GM12878 (cell line): ENCODE measurements at regions not wholly inside any gene's neighbourhood (a gene's known extent, or its start where the extent isn't known, plus 50 kb on each side); places are given as distances from the start of the nearest gene placed in this dataset.
"Not testable (repeated sequence)": the region's sequence is repeated elsewhere in the genome, so short reads cannot be mapped to it uniquely, and the experiment has no call there.

Source experiments
- ATAC-seq: fragments of 200-7000 bp; cut with Tn5 transposase; 3 replicates; pipeline ENCODE4 v1.9.1; 2020; ENCODE audit warnings: mild to moderate bottlenecking, moderate library complexity
- BruUV-seq: library from RNA; stranded (reverse); fragments of 400-500 nt; replicated peaks from 2 replicates; lab custom pipeline; 2021; lab: Mats Ljungman, UMichigan
- CTCF ChIA-PET: fragments of 300-600 bp; sonication (Branson Sonifier 250); formaldehyde crosslinking; extraction: SDS; loops from one replicate; lab custom pipeline; 2021; ENCODE audit warnings: inconsistent platforms; lab: Yijun Ruan, JAX
- POLR2A ChIA-PET: fragments of 350-600 bp; formaldehyde crosslinking; extraction: SDS; loops from one replicate; lab custom pipeline; 2021; ENCODE audit warnings: inconsistent platforms; lab: Charles Lee
- RAD21 ChIA-PET: fragments of 300-600 bp; sonication (Branson Sonifier 250); formaldehyde crosslinking; loops from one replicate; lab custom pipeline; 2023; ENCODE audit warnings: antibody characterized with exemption; ENCODE audit not compliant: unreplicated experiment; lab: Charles Lee
- SMC1A ChIA-PET: fragments of 300-600 bp; sonication (Branson Sonifier 250); formaldehyde crosslinking; loops from one replicate; lab custom pipeline; 2023; ENCODE audit not compliant: unreplicated experiment, uncharacterized antibody; lab: Charles Lee
- DNase-seq: peaks from one replicate; pipeline ENCODE4 v3.0.0-alpha.2; 2011; ENCODE audit warnings: low read depth, low spot score
- FAIRE-seq: peaks from 3 replicates; lab custom pipeline; 2011; peaks lifted over from hg19 to GRCh38; lab: Jason Lieb, UNC
- H2AFZ ChIP-seq: 2 replicates; pipeline ENCODE4 v1.6.0; 2011; ENCODE audit warnings: low read depth, low read length, control low read depth; ENCODE audit not compliant: control insufficient read depth
- H3K27ac ChIP-seq: 2 replicates; pipeline ENCODE4 v1.5.1; 2011; ENCODE audit warnings: control low read depth; ENCODE audit not compliant: control insufficient read depth, insufficient read depth
- H3K27me3 ChIP-seq, 2 experiments: replicated peaks in 1 of 2; 2 replicates each; pipeline versions ENCODE4 v1.6.0 to v1.6.1; 2011; ENCODE audit warnings: low read length in 1 of 2; ENCODE audit not compliant: control insufficient read depth in 2 of 2, insufficient read depth in 2 of 2
- H3K36me3 ChIP-seq, 2 experiments: 2 replicates each; pipeline ENCODE4 v1.5.1; 2011; ENCODE audit warnings: low read length in 1 of 2; ENCODE audit not compliant: control insufficient read depth in 2 of 2, insufficient read depth in 2 of 2
- H3K4me1 ChIP-seq: 2 replicates; pipeline ENCODE4 v1.6.1; 2011; ENCODE audit warnings: mild to moderate bottlenecking, low read length, moderate library complexity, mixed read lengths; ENCODE audit not compliant: control insufficient read depth, insufficient read depth
- H3K4me2 ChIP-seq: 2 replicates; pipeline ENCODE4 v1.6.0; 2011; ENCODE audit warnings: control low read depth; ENCODE audit not compliant: control insufficient read depth, insufficient read depth
- H3K4me3 ChIP-seq: fragments of 200-600 bp; sonication (generic); 2 replicates; pipeline ENCODE4 v1.5.1; 2016
- H3K79me2 ChIP-seq: 2 replicates; pipeline ENCODE4 v1.6.0; 2011; ENCODE audit warnings: low read length; ENCODE audit not compliant: control insufficient read depth, insufficient read depth
- H3K9ac ChIP-seq: 2 replicates; pipeline ENCODE4 v1.8.0; 2011; ENCODE audit warnings: low read length, control low read depth, mixed read lengths; ENCODE audit not compliant: control insufficient read depth, insufficient read depth
- H3K9me3 ChIP-seq: replicated peaks from 3 replicates; pipeline ENCODE4 v1.5.1; 2011; ENCODE audit warnings: mild to moderate bottlenecking, low read length; ENCODE audit not compliant: control insufficient read depth, insufficient read depth
- H4K20me1 ChIP-seq: 2 replicates; pipeline ENCODE4 v1.6.0; 2011; ENCODE audit not compliant: control insufficient read depth, insufficient read depth
- CBX3 ChIP-seq: fragments of 200-600 bp; sonication (generic); IDR thresholded peaks from 2 replicates; pipeline ENCODE4 v1.6.1; 2016; ENCODE audit warnings: low read depth, borderline replicate concordance
- HDAC2 ChIP-seq: fragments of 200-600 bp; sonication (generic); IDR thresholded peaks from 2 replicates; pipeline ENCODE4 v1.6.1; 2017
- NFYB ChIP-seq: IDR thresholded peaks from 2 replicates; pipeline ENCODE4 v1.6.1; 2011; ENCODE audit warnings: low read depth, mild to moderate bottlenecking, low read length, improper control_type of control experiment, moderate library complexity; ENCODE audit not compliant: insufficient read depth
- NR2C2 ChIP-seq: IDR thresholded peaks from 2 replicates; pipeline ENCODE4 v1.6.1; 2011; ENCODE audit warnings: borderline replicate concordance, low read depth; ENCODE audit not compliant: control insufficient read depth, insufficient read length
- STAT1 ChIP-seq: fragments of 450-650 bp; conservative IDR thresholded peaks from 2 replicates; pipeline ENCODE4 v1.6.1; 2014; ENCODE audit warnings: antibody characterized with exemption, mild to moderate bottlenecking
- WGBS: methylation state at CpG from one replicate; pipeline ENCODE4 v1.1.6; 2016; ENCODE audit warnings: low lambda C conversion rate; ENCODE audit not compliant: insufficient replicate concordance, insufficient coverage; ENCODE audit errors: missing lambda C conversion rate; 5-methylcytosine and 5-hydroxymethylcytosine counted together
- in situ Hi-C: fragments of 300-500 bp; cut with MboI; formaldehyde crosslinking; loops from 9 replicates; pipeline ENCODE4 v1.14.3; 2018; ENCODE audit warnings: mixed read lengths
- intact Hi-C: fragments of 100-400 bp; cut with micrococcal nuclease; formaldehyde crosslinking; loops from one replicate; pipeline ENCODE4 v1.14.2; 2022; ENCODE audit not compliant: unreplicated experiment
- TF ChIP-seq, protein P1 (sequence below): fragments of 450-650 bp; IDR thresholded peaks from 2 replicates; pipeline ENCODE4 v1.6.1; 2016; ENCODE audit warnings: mild to moderate bottlenecking
- TF ChIP-seq, protein P2 (sequence below): IDR thresholded peaks from 2 replicates; pipeline ENCODE4 v1.6.1; 2011; ENCODE audit warnings: low read depth, low read length, improper control_type of control experiment, borderline replicate concordance
- TF ChIP-seq, protein P3 (sequence below), 3 experiments: IDR thresholded peaks in 2 of 3; conservative IDR thresholded peaks in 1 of 3; 2 replicates each; pipeline ENCODE4 v1.5.1; 2011; ENCODE audit warnings: low read depth in 3 of 3, low read length in 3 of 3, mild to moderate bottlenecking in 3 of 3, control low read depth in 2 of 3, moderate library complexity in 2 of 3, inconsistent platforms in 1 of 3, mixed read lengths in 1 of 3; ENCODE audit not compliant: control insufficient read depth in 2 of 3, insufficient read depth in 1 of 3; ENCODE audit errors: extremely low read depth in 1 of 3

DNA sequence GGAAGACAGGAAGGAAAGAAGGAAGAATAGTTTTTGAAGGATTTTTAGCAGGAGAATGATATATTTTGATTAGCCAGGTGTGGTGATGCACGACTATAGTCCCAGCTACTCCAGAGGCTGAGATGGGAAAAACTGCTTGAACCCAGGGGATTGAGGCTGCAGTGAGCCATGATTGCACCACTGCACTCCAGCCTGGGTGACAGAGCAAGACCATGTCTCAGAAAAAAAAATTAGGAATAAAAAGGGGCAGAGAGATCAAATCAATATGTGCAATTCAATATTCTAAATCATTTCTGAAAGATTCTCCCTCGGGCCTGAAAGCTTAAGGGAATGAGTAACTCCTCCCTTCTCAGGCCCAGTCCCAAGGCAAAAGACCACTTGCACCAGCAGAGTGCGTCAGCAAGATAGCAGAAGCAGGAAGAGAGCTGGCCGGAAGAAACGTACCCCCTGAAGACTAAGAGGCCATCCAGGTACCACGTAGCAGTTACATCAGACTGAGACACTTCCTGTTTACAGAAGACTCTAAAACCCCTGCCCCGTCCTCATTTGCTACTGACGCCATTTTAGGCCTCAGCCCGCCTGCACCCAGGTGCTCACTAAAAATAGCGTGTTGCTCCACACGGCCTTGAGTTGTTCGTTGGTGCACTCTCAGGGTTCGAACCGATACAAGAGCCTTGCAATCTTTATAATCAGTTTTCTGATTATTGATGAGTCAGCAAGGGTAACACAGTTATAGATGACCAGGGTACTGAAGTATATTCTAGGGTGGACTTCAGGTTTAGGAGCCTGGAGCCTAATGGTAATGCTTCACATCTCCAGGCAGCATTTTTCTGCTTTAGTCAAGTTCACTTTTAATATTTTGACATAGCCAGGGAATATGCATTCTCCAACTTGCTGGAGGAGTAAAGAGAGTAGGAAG, 57.7 kb upstream of the CSRP2 start (continued):
- TF ChIP-seq, protein P1, sequence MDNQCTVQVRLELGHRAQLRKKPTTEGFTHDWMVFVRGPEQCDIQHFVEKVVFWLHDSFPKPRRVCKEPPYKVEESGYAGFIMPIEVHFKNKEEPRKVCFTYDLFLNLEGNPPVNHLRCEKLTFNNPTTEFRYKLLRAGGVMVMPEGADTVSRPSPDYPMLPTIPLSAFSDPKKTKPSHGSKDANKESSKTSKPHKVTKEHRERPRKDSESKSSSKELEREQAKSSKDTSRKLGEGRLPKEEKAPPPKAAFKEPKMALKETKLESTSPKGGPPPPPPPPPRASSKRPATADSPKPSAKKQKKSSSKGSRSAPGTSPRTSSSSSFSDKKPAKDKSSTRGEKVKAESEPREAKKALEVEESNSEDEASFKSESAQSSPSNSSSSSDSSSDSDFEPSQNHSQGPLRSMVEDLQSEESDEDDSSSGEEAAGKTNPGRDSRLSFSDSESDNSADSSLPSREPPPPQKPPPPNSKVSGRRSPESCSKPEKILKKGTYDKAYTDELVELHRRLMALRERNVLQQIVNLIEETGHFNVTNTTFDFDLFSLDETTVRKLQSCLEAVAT: no peak
- TF ChIP-seq STAT1 (no peak), CBX3 (no peak), NFYB (no peak), HDAC2 (no peak), NR2C2 (no peak)
- TF ChIP-seq, protein P2, sequence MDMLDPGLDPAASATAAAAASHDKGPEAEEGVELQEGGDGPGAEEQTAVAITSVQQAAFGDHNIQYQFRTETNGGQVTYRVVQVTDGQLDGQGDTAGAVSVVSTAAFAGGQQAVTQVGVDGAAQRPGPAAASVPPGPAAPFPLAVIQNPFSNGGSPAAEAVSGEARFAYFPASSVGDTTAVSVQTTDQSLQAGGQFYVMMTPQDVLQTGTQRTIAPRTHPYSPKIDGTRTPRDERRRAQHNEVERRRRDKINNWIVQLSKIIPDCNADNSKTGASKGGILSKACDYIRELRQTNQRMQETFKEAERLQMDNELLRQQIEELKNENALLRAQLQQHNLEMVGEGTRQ: no peak
- TF ChIP-seq, protein P3, sequence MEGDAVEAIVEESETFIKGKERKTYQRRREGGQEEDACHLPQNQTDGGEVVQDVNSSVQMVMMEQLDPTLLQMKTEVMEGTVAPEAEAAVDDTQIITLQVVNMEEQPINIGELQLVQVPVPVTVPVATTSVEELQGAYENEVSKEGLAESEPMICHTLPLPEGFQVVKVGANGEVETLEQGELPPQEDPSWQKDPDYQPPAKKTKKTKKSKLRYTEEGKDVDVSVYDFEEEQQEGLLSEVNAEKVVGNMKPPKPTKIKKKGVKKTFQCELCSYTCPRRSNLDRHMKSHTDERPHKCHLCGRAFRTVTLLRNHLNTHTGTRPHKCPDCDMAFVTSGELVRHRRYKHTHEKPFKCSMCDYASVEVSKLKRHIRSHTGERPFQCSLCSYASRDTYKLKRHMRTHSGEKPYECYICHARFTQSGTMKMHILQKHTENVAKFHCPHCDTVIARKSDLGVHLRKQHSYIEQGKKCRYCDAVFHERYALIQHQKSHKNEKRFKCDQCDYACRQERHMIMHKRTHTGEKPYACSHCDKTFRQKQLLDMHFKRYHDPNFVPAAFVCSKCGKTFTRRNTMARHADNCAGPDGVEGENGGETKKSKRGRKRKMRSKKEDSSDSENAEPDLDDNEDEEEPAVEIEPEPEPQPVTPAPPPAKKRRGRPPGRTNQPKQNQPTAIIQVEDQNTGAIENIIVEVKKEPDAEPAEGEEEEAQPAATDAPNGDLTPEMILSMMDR (IDR thresholded peaks at IDR 0.05 in 2 of 3, conservative IDR thresholded peaks at IDR 0.05 in 1 of 3; ENCODE audit: control insufficient read depth in 2 of 3, extremely low read depth in 1 of 3, insufficient read depth in 1 of 3, low read depth in 3 of 3, low read length in 3 of 3): no peak

DNA sequence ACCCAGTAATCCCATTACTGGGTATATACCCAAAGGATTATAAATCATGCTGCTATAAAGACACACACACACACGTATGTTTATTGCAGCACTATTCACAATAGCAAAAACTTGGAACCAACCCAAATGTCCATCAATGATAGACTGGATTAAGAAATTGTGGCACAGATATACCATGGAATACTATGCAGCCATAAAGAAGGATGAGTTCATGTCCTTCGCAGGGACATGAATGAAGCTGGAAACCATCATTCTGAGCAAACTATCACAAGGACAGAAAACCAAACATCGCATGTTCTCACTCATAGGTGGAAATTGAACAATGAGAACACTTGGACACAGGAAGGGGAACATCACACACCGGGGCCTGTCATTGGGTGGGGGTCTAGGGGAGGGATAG, 54.6 kb upstream of the CSRP2 start:
- H3K4me2 ChIP-seq, RAD21 ChIA-PET, H3K27ac ChIP-seq, H3K9me3 ChIP-seq, H3K36me3 ChIP-seq, H3K4me3 ChIP-seq, H3K79me2 ChIP-seq, in situ Hi-C loops, SMC1A ChIA-PET, FAIRE-seq, CTCF ChIA-PET, ATAC-seq, H3K27me3 ChIP-seq, DNase-seq, H2AFZ ChIP-seq, intact Hi-C loops, H3K9ac ChIP-seq, H4K20me1 ChIP-seq, POLR2A ChIA-PET, H3K4me1 ChIP-seq, BruUV-seq: not testable (repeated sequence)
- WGBS: 83% methylated on average over 4 of the region's 4 CpGs
